ENCODE measurements at regions not wholly inside any gene's neighbourhood (a gene's known extent, or its start where the extent isn't known, plus 50 kb on each side); places are given as distances from the start of the nearest gene placed in this dataset.

DNA sequence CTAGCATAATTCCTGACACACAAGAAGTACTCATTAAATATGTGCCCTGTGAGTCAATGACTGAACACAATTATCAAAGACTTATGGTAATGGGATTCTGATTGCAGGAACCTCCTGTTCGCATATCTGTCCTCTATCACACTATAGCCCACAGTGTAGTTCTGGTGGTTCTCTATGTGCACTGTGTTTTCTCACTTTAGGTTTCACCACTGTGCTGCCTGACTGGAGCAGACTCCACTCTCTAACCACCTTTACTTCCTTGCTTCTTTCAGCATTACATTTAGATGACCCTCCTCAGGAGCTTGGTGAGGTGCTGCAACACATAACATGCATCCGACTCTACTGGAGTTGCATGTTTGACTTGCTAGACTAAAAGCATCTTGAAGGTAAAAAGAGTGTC, 777.1 kb downstream of the SQOR start:
- no peak for ATAC-seq
- Mint-ChIP-seq H3K36me3 (no peaks in the 10 kb centered on the region), H3K27me3 (no peaks in the 10 kb centered on the region), H3K4me3 (no peak overlapping the region), H3K9me3 (peaks cover 0 to 10% (median 0%) of the 10 kb centered on the region in 9 donors), H3K27ac (no peak overlapping the region), H3K4me1 (no peaks in the 10 kb centered on the region)
- no peak for DNase-seq
- POLR2A ChIA-PET, result no interaction called here

DNA sequence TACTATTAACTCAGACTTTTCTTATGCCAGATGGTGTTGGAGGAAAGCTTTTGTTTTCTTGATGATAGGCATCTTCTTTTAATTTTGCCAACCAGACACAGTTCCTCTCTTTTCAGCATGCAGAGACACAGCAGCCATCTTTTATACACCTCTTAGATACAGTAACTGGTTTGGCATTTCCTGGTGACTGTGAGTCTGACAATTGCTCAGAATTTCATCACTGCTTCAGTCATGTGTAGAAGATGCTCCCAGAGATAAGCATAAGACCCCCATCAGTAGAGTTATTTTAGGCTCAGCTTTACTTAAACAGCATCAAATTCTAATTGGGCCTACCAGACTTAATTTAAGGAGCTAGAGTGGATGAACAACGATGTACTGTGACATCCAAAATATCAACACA, 779.0 kb downstream of the SQOR start:
- Mint-ChIP-seq H3K4me3 (no peak overlapping the region), H3K36me3 (no peaks in the 10 kb centered on the region), H3K27ac (no peak overlapping the region), H3K9me3 (peaks cover 0 to 10% (median 0%) of the 10 kb centered on the region in 9 donors), H3K27me3 (peaks cover 0 to 2% (median 0%) of the 10 kb centered on the region in 5 donors), H3K4me1 (no peaks in the 10 kb centered on the region)
- POLR2A ChIA-PET, result no interaction called here
- ATAC-seq, result no peak
- DNase-seq, result no peak

GRCh38 chr15:46416544-46416943, 781.7 kb downstream of the SQOR start:
- H3K9me3 Mint-ChIP-seq, result peaks cover 0 to 10% (median 0%) of the 10 kb centered on the region in 9 donors
- no peak overlapping the region for H3K27ac Mint-ChIP-seq
- no peak for DNase-seq
- no peaks in the 10 kb centered on the region for H3K36me3 Mint-ChIP-seq
- H3K4me1 Mint-ChIP-seq, result no peaks in the 10 kb centered on the region
- POLR2A ChIA-PET, result no interaction called here
- H3K4me3 Mint-ChIP-seq, result no peak overlapping the region
- no peak for ATAC-seq
- peaks cover 0 to 5% (median 0%) of the 10 kb centered on the region in 5 donors for H3K27me3 Mint-ChIP-seq

GRCh38 chr15:46420990-46421389, 786.2 kb downstream of the SQOR start:
- peaks cover 0 to 18% (median 3%) of the 10 kb centered on the region in 9 donors for H3K9me3 Mint-ChIP-seq
- POLR2A ChIA-PET, result no interaction called here
- ATAC-seq, result no peak
- no peak for DNase-seq
- H3K27ac Mint-ChIP-seq, result no peak overlapping the region
- H3K36me3 Mint-ChIP-seq, result peaks cover 0 to 1% (median 0%) of the 10 kb centered on the region in 3 donors
- peaks cover 0 to 5% (median 0%) of the 10 kb centered on the region in 5 donors for H3K27me3 Mint-ChIP-seq
- H3K4me1 Mint-ChIP-seq, result no peaks in the 10 kb centered on the region
- no peak overlapping the region for H3K4me3 Mint-ChIP-seq

DNA sequence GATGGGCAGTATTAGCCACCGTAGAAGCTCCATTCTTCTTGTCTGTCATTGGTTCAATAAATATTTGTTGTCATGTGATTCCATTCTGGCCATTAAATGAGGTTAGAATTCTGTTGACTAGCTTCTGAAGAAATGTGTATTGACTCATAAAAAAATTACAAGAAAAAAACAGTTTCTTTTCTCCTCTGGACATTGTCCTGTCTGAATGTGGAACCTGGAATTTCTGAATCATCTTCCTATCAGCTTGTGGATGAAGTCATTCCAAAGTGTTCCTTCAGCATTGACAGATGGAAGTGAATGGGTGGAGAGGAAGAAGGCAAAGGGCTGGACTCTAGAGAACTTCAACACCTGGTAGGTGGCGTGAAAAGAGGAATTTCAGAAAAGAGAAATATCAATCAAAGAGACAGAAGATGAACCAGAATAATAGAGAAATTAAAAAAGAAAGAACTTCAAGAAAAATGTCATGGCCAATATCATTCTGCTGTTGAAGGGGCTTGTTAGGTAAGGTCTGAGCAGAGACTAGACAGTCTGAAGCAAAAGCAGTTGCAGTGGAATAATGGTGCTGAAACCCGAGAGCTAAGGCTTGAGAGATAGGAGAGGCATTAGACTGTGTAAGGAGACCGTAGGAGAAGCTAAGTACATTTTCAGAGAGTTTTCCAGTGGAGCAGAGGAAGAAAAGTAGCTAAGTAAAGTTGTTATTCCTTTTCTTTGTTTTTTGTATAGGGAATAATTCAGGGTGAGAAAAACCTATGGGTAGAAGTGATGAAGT, 806.6 kb downstream of the SQOR start:
- no peak for ATAC-seq
- Mint-ChIP-seq H3K4me3 (no peak overlapping the region), H3K27ac (no peak overlapping the region), H3K9me3 (peaks cover 0 to 11% (median 5%) of the 10 kb centered on the region in 9 donors), H3K4me1 (no peaks in the 10 kb centered on the region), H3K36me3 (no peaks in the 10 kb centered on the region), H3K27me3 (peaks cover 0 to 1% (median 0%) of the 10 kb centered on the region in 5 donors)
- DNase-seq, result no peak
- POLR2A ChIA-PET, result no interaction called here

DNA sequence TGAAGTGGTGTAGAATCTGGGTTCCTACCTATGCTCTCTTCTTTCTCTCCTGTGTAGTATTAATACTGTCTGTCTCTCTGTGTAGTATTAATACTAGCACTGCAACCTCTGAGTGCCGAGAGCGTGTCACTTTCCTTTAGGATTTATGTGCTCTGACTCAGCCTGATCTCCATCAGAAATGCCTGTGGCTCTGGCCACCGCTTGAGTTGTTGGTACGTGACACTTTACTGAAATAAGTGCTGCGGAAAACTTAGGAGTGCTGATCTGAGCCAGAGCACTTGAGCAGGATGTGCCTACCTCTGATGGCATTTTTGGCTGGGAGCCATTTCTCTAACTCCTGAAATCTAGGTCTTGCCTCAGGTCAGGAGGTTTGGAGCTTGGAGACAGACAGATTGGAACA, 807.4 kb downstream of the SQOR start:
- no peaks in the 10 kb centered on the region for H3K4me1 Mint-ChIP-seq
- ATAC-seq, result no peak
- no peak overlapping the region for H3K4me3 Mint-ChIP-seq
- POLR2A ChIA-PET, result no interaction called here
- no peak for DNase-seq
- H3K27me3 Mint-ChIP-seq, result peaks cover 0 to 1% (median 0%) of the 10 kb centered on the region in 5 donors
- peaks cover 0 to 11% (median 5%) of the 10 kb centered on the region in 9 donors for H3K9me3 Mint-ChIP-seq
- H3K36me3 Mint-ChIP-seq, result no peaks in the 10 kb centered on the region
- H3K27ac Mint-ChIP-seq, result no peak overlapping the region

DNA sequence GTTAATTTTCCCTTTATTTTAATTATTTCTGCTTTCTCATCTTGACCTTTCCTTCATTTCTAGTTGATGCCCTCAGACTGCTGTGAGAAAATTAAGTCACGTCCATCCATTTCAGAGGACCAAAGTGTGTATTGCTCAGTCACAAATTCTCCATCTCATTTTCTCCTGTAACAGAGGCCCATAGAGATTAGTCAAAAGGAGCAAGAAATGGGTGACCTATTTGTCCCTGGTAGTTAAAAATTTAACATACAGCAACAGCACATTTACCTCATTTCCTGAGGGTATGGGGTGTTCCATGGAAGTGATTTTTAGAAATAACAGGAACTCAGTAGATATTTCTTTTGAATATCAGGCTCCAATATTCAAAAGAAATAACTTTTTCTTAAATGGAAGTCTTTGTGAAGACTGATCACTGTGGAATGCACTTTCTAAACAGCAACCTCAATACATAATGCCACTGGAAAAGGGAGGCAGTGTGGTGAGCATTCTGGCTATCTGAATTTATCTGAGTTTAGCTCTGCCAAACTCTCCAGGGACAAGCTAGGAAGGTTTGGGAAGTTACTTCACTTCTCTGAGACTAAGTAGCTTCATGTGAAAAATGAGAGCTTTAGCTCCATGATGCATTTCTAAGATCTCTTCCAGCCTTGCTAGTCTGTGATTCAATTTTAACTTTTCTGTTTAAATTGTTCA, 808.2 kb downstream of the SQOR start:
- POLR2A ChIA-PET, result no interaction called here
- H3K4me1 Mint-ChIP-seq, result no peaks in the 10 kb centered on the region
- no peak overlapping the region for H3K27ac Mint-ChIP-seq
- DNase-seq, result no peak
- no peak overlapping the region for H3K4me3 Mint-ChIP-seq
- peaks cover 0 to 1% (median 0%) of the 10 kb centered on the region in 5 donors for H3K27me3 Mint-ChIP-seq
- no peak for ATAC-seq
- H3K9me3 Mint-ChIP-seq, result peaks cover 0 to 15% (median 5%) of the 10 kb centered on the region in 9 donors
- no peaks in the 10 kb centered on the region for H3K36me3 Mint-ChIP-seq

DNA sequence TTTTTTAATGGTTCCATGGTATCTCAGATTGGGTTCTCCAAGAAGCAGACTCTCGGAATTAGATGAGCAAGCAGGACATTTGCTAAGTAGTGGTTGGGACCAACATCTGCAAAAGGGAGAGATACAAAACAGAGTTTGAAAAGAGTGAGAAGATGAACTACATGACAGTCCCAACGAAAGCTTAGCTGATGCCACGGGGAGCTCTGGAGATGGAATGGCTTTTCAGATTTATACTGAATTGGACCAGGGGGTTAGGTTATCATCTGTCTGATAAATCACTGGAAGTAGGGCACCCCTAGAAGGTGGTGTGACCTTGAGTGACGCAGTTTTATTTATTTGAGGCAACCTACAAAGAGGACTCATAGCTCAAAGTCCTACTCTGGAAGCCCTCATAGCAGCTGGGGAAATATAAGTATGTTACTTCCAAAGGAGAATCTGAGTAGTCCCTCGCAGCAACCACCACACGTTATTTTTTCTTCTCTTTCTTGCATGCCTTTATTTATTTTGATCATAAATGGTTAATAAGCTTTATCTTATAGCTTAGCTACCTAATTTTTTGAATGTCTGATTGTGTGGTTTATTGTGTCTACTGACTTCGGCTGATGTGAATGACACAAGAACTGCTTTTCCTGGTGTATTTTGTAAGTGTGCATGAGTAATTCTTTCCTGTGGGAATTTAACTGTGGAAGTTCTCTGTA, 815.4 kb downstream of the SQOR start:
- H3K36me3 Mint-ChIP-seq, result no peaks in the 10 kb centered on the region
- H3K9me3 Mint-ChIP-seq, result peaks cover 0 to 25% (median 6%) of the 10 kb centered on the region in 9 donors
- DNase-seq (no peak), ATAC-seq (no peak)
- H3K4me1 Mint-ChIP-seq, result no peaks in the 10 kb centered on the region
- no peak overlapping the region for H3K27ac Mint-ChIP-seq
- H3K27me3 Mint-ChIP-seq, result no peaks in the 10 kb centered on the region
- POLR2A ChIA-PET, result no interaction called here
- no peak overlapping the region for H3K4me3 Mint-ChIP-seq

DNA sequence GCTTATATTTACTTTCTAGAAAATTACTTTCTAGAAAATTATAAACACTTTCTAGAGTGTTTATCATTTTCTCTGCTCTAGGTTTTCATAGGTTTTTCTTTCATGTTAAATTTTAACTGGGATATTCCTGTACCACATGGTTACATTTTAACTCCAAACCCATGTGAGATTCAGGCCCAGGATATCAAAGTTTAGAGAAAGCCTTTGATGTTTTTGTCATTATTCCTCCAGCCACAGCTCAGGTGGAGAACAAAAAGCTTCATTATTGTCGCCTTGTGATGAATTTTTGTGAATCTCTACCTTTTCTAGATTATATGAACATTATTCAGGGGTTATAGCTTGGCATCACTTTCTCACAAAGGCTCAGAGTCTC, 816.0 kb downstream of the SQOR start:
- POLR2A ChIA-PET, result no interaction called here
- H3K4me1 Mint-ChIP-seq, result no peaks in the 10 kb centered on the region
- H3K9me3 Mint-ChIP-seq, result peaks cover 0 to 25% (median 4%) of the 10 kb centered on the region in 9 donors

GRCh38 chr15:46452297-46452820, 817.5 kb downstream of the SQOR start:
- no peak overlapping the region for H3K27ac Mint-ChIP-seq
- H3K4me1 Mint-ChIP-seq, result no peaks in the 10 kb centered on the region
- H3K4me3 Mint-ChIP-seq, result no peak overlapping the region
- H3K36me3 Mint-ChIP-seq, result no peaks in the 10 kb centered on the region
- DNase-seq, result no peak
- POLR2A ChIA-PET, result no interaction called here
- H3K9me3 Mint-ChIP-seq, result peaks cover 0 to 25% (median 4%) of the 10 kb centered on the region in 9 donors
- no peak for ATAC-seq
- no peaks in the 10 kb centered on the region for H3K27me3 Mint-ChIP-seq

More for the DNA sequence above, 816.0 kb downstream of the SQOR start:
- ATAC-seq (no peak), DNase-seq (no peak)
- Mint-ChIP-seq H3K4me3 (no peak overlapping the region), H3K27ac (no peak overlapping the region), H3K27me3 (no peaks in the 10 kb centered on the region), H3K36me3 (no peaks in the 10 kb centered on the region)

GRCh38 chr15:46456456-46456855, 821.6 kb downstream of the SQOR start:
- Mint-ChIP-seq H3K36me3 (no peaks in the 10 kb centered on the region), H3K27ac (no peak overlapping the region), H3K4me1 (no peaks in the 10 kb centered on the region), H3K27me3 (no peaks in the 10 kb centered on the region), H3K9me3 (peaks cover 0 to 10% (median 0%) of the 10 kb centered on the region in 9 donors), H3K4me3 (no peak overlapping the region)
- no peak for DNase-seq
- no peak for ATAC-seq
- POLR2A ChIA-PET, result no interaction called here

DNA sequence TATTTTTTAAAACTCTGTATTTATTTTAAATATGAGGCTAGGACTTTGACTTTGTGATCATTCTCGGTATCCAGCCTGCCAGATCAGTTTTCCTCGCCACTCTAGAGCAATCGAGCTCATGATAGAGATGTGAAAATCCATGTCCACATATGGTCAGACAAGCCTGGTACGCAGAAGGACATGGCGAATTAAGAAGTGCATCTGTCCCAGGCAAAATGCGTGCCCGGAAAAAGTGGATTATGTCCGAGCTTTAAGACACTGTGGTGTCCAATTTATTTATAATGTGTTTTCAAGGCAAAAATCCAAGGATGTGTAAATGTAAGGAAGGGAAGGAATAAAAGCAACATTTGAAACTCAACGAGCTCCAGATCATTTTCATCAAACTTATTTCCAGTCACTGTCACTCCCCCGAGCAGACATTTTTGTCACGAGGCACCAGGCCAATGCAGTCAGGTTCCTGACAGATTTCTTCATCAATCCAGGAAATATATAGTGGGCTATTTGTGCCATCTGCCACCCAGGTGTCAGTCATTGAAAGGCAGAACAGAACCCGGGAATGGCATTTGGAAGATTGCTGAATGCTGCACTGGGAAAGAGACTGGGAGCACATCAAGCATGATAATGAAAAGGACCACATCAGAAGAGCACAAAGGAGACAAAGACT, 825.7 kb downstream of the SQOR start:
- ATAC-seq, result no peak
- Mint-ChIP-seq H3K27me3 (no peaks in the 10 kb centered on the region), H3K36me3 (no peaks in the 10 kb centered on the region), H3K27ac (no peak overlapping the region), H3K4me1 (peaks cover 0 to 2% (median 0%) of the 10 kb centered on the region in 4 donors), H3K9me3 (peaks cover 0 to 5% (median 0%) of the 10 kb centered on the region in 9 donors), H3K4me3 (no peak overlapping the region)
- POLR2A ChIA-PET, result no interaction called here
- DNase-seq, result no peak

Data from naive thymus-derived CD8-positive, alpha-beta T cell (primary cell).